ENCODE measurements at regions not wholly inside any gene's neighbourhood (a gene's known extent, or its start where the extent isn't known, plus 50 kb on each side); places are given as distances from the start of the nearest gene placed in this dataset.

- H3K27me3 ChIP-seq (ENCODE audit: low read depth, low read length) = no peaks in the 10 kb centered on the region
- H3K9me3 ChIP-seq (ENCODE audit: insufficient read depth, low read length) = no peaks in the 10 kb centered on the region
- H3K9ac ChIP-seq (ENCODE audit: low read length) = no peak overlapping the region
- no peaks in the 10 kb centered on the region for H4K20me1 ChIP-seq (ENCODE audit: insufficient read depth, low read length)
- H3K4me2 ChIP-seq (ENCODE audit: low read length) = no peak overlapping the region
- H2AFZ ChIP-seq (ENCODE audit: low read depth, low read length) = no peak overlapping the region
- H3K4me1 ChIP-seq (ENCODE audit: low read length) = peaks cover 28% of the 10 kb centered on the region
- no peaks in the 10 kb centered on the region for H3K79me2 ChIP-seq (ENCODE audit: low read length)
- TF ChIP-seq, protein P1, sequence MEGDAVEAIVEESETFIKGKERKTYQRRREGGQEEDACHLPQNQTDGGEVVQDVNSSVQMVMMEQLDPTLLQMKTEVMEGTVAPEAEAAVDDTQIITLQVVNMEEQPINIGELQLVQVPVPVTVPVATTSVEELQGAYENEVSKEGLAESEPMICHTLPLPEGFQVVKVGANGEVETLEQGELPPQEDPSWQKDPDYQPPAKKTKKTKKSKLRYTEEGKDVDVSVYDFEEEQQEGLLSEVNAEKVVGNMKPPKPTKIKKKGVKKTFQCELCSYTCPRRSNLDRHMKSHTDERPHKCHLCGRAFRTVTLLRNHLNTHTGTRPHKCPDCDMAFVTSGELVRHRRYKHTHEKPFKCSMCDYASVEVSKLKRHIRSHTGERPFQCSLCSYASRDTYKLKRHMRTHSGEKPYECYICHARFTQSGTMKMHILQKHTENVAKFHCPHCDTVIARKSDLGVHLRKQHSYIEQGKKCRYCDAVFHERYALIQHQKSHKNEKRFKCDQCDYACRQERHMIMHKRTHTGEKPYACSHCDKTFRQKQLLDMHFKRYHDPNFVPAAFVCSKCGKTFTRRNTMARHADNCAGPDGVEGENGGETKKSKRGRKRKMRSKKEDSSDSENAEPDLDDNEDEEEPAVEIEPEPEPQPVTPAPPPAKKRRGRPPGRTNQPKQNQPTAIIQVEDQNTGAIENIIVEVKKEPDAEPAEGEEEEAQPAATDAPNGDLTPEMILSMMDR (IDR thresholded peaks at IDR 0.05; ENCODE audit: low read depth, low read length) = no peak
- TF ChIP-seq EZH2phosphoT487 (IDR thresholded peaks at IDR 0.05; ENCODE audit: low read depth) = no peak
- H3K4me3 ChIP-seq (ENCODE audit: low read length) = no peak overlapping the region
- no peaks in the 10 kb centered on the region for H3K36me3 ChIP-seq (replicated peaks; ENCODE audit: low read depth, low read length)
- H3K27ac ChIP-seq (ENCODE audit: low read length) = no peak overlapping the region
Measured at GRCh38 chr5:173691931-173692330, 75.5 kb upstream of the BOD1 start.

DNA sequence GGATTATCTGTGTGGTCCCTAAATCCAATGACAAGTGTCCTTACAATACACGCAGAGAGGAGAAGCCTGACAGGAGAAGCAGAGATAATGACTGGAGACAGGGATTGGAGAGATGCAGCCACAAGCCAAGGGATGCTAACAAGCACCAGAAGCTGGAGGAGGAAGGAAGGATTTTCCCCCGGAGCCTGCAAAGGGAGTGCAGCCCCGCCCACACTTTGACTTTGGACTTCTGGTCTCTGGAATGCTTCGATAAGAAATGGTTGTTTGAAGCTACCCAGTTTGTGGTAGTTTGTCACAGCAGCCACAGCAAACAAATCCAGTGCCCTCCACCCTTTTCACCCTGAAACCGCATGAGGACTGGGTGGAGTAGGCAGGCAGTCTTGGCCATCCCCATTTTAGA is 77.2 kb upstream of the BOD1 start:
- Histone ChIP-seq H3K79me2 (ENCODE audit: low read length) (no peaks in the 10 kb centered on the region), H3K4me1 (ENCODE audit: low read length) (peaks cover 32% of the 10 kb centered on the region), H4K20me1 (ENCODE audit: insufficient read depth, low read length) (no peaks in the 10 kb centered on the region), H3K27me3 (ENCODE audit: low read depth, low read length) (no peaks in the 10 kb centered on the region), H3K36me3 (replicated peaks; ENCODE audit: low read depth, low read length) (no peaks in the 10 kb centered on the region), H3K9ac (ENCODE audit: low read length) (no peak overlapping the region), H3K4me2 (ENCODE audit: low read length) (no peak overlapping the region), H2AFZ (ENCODE audit: low read depth, low read length) (no peak overlapping the region), H3K4me3 (ENCODE audit: low read length) (no peak overlapping the region), H3K9me3 (ENCODE audit: insufficient read depth, low read length) (no peaks in the 10 kb centered on the region), H3K27ac (ENCODE audit: low read length) (no peak overlapping the region)
- TF ChIP-seq, protein P1 (IDR thresholded peaks at IDR 0.05; ENCODE audit: low read depth, low read length) = no peak
- no peak for TF ChIP-seq EZH2phosphoT487 (IDR thresholded peaks at IDR 0.05; ENCODE audit: low read depth)

DNA sequence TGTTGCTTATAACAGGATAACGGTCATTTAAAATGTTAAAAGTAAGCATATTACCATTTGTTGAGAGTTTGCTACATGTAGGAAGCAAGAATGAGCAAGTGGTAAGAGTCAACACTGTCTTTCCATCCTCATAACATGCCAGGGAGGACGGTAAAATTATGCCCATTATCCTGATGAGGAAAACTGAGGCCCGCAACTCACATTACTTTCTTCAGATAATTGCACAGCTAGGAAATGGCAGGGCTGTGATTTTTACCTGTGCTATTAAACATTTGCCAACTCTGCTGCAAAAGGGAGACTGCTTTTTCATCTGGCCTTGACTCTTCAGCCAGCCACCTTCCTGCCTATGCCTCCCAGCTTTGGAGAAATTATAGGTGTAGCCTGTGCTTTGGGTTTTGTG is 79.8 kb upstream of the BOD1 start:
- H3K36me3 ChIP-seq (replicated peaks; ENCODE audit: low read depth, low read length) = no peaks in the 10 kb centered on the region
- H3K27ac ChIP-seq (ENCODE audit: low read length) = no peak overlapping the region
- no peaks in the 10 kb centered on the region for H3K27me3 ChIP-seq (ENCODE audit: low read depth, low read length)
- no peaks in the 10 kb centered on the region for H3K79me2 ChIP-seq (ENCODE audit: low read length)
- no peaks in the 10 kb centered on the region for H3K9me3 ChIP-seq (ENCODE audit: insufficient read depth, low read length)
- no peak overlapping the region for H3K4me3 ChIP-seq (ENCODE audit: low read length)
- no peaks in the 10 kb centered on the region for H4K20me1 ChIP-seq (ENCODE audit: insufficient read depth, low read length)
- no peak overlapping the region for H2AFZ ChIP-seq (ENCODE audit: low read depth, low read length)
- H3K9ac ChIP-seq (ENCODE audit: low read length) = no peak overlapping the region
- TF ChIP-seq, protein P1 (IDR thresholded peaks at IDR 0.05; ENCODE audit: low read depth, low read length) = no peak
- TF ChIP-seq EZH2phosphoT487 (IDR thresholded peaks at IDR 0.05; ENCODE audit: low read depth) = no peak
- peaks cover 38% of the 10 kb centered on the region for H3K4me1 ChIP-seq (ENCODE audit: low read length)
- H3K4me2 ChIP-seq (ENCODE audit: low read length) = no peak overlapping the region

- peak overlapping the region; percentile 82; the same call in 1 of the 2 replicates for H2AFZ ChIP-seq (ENCODE audit: low read depth, low read length)
- no peaks in the 10 kb centered on the region for H3K79me2 ChIP-seq (ENCODE audit: low read length)
- no peaks in the 10 kb centered on the region for H3K9me3 ChIP-seq (ENCODE audit: insufficient read depth, low read length)
- H3K27ac ChIP-seq (ENCODE audit: low read length) = peak overlapping the region; percentile 2; the same call in 1 of the 2 replicates
- peak overlapping the region; percentile 58 for H3K4me3 ChIP-seq (ENCODE audit: low read length)
- peak overlapping the region; percentile 84 for H3K4me2 ChIP-seq (ENCODE audit: low read length)
- H3K9ac ChIP-seq (ENCODE audit: low read length) = peak overlapping the region; percentile 35; the same call in 1 of the 2 replicates
- H3K27me3 ChIP-seq (ENCODE audit: low read depth, low read length) = no peaks in the 10 kb centered on the region
- H3K36me3 ChIP-seq (replicated peaks; ENCODE audit: low read depth, low read length) = no peaks in the 10 kb centered on the region
- no peaks in the 10 kb centered on the region for H4K20me1 ChIP-seq (ENCODE audit: insufficient read depth, low read length)
- H3K4me1 ChIP-seq (ENCODE audit: low read length) = peaks cover 38% of the 10 kb centered on the region
- TF ChIP-seq EZH2phosphoT487 (IDR thresholded peaks at IDR 0.05; ENCODE audit: low read depth) = no peak
- TF ChIP-seq, protein P1 (IDR thresholded peaks at IDR 0.05; ENCODE audit: low read depth, low read length) = no peak
Measured at GRCh38 chr5:173697931-173698579, 81.6 kb upstream of the BOD1 start.
